ENCODE measurements at regions not wholly inside any gene's neighbourhood (a gene's known extent, or its start where the extent isn't known, plus 50 kb on each side); places are given as distances from the start of the nearest gene placed in this dataset.

GRCh38 chrX:51408462-51408861, 75.8 kb downstream of the NUDT10 start:
- Histone ChIP-seq H3K9ac (ENCODE audit: low read length) (no peak overlapping the region), H3K36me3 (ENCODE audit: insufficient read depth, low read length) (no peaks in the 10 kb centered on the region), H3K4me1 (ENCODE audit: insufficient read depth, low read length, severe bottlenecking) (no peaks in the 10 kb centered on the region), H3K27ac (ENCODE audit: low read depth, low read length, poor library complexity, severe bottlenecking) (no peak overlapping the region), H3K27me3 (ENCODE audit: insufficient read depth, low read length) (no peaks in the 10 kb centered on the region), H2AFZ (ENCODE audit: low read length) (no peak overlapping the region), H3F3A (ENCODE audit: insufficient read depth, low read length) (no peaks in the 10 kb centered on the region), H3K4me2 (ENCODE audit: low read length) (no peak overlapping the region), H3K79me2 (ENCODE audit: insufficient read depth, low read length) (no peaks in the 10 kb centered on the region), H3K9me2 (ENCODE audit: low read depth, low read length) (no peaks in the 10 kb centered on the region), H4K20me1 (ENCODE audit: insufficient read depth, low read length) (no peaks in the 10 kb centered on the region), H3K9me3 (ENCODE audit: low read length) (no peaks in the 10 kb centered on the region), H3K4me3 (ENCODE audit: low read depth, low read length, poor library complexity, severe bottlenecking) (no peak overlapping the region)
- TF ChIP-seq CTCF (IDR thresholded peaks at IDR 0.05; ENCODE audit: low read length) (no peak), EZH2 (IDR thresholded peaks at IDR 0.05; ENCODE audit: borderline replicate concordance, low read length) (no peak)

GRCh38 chrX:51407520-51408409, 75.1 kb downstream of the NUDT10 start:
- no peak for TF ChIP-seq EZH2 (IDR thresholded peaks at IDR 0.05; ENCODE audit: borderline replicate concordance, low read length)
- TF ChIP-seq CTCF (IDR thresholded peaks at IDR 0.05; ENCODE audit: low read length) = no peak
- Histone ChIP-seq H3K9me3 (ENCODE audit: low read length) (no peaks in the 10 kb centered on the region), H2AFZ (ENCODE audit: low read length) (no peak overlapping the region), H4K20me1 (ENCODE audit: insufficient read depth, low read length) (no peaks in the 10 kb centered on the region), H3K27ac (ENCODE audit: low read depth, low read length, poor library complexity, severe bottlenecking) (no peak overlapping the region), H3F3A (ENCODE audit: insufficient read depth, low read length) (no peaks in the 10 kb centered on the region), H3K9me2 (ENCODE audit: low read depth, low read length) (no peaks in the 10 kb centered on the region), H3K4me3 (ENCODE audit: low read depth, low read length, poor library complexity, severe bottlenecking) (no peak overlapping the region), H3K9ac (ENCODE audit: low read length) (no peak overlapping the region), H3K27me3 (ENCODE audit: insufficient read depth, low read length) (no peaks in the 10 kb centered on the region), H3K79me2 (ENCODE audit: insufficient read depth, low read length) (no peaks in the 10 kb centered on the region), H3K4me1 (ENCODE audit: insufficient read depth, low read length, severe bottlenecking) (no peaks in the 10 kb centered on the region), H3K36me3 (ENCODE audit: insufficient read depth, low read length) (no peaks in the 10 kb centered on the region), H3K4me2 (ENCODE audit: low read length) (no peak overlapping the region)

GRCh38 chrX:51406688-51407519, 74.3 kb downstream of the NUDT10 start:
- Histone ChIP-seq H3K9me2 (ENCODE audit: low read depth, low read length) (no peaks in the 10 kb centered on the region), H2AFZ (ENCODE audit: low read length) (no peak overlapping the region), H3K4me2 (ENCODE audit: low read length) (no peak overlapping the region), H4K20me1 (ENCODE audit: insufficient read depth, low read length) (no peaks in the 10 kb centered on the region), H3K9me3 (ENCODE audit: low read length) (no peaks in the 10 kb centered on the region), H3F3A (ENCODE audit: insufficient read depth, low read length) (no peaks in the 10 kb centered on the region), H3K27me3 (ENCODE audit: insufficient read depth, low read length) (no peaks in the 10 kb centered on the region), H3K79me2 (ENCODE audit: insufficient read depth, low read length) (no peaks in the 10 kb centered on the region), H3K27ac (ENCODE audit: low read depth, low read length, poor library complexity, severe bottlenecking) (no peak overlapping the region), H3K36me3 (ENCODE audit: insufficient read depth, low read length) (no peaks in the 10 kb centered on the region), H3K4me1 (ENCODE audit: insufficient read depth, low read length, severe bottlenecking) (no peaks in the 10 kb centered on the region), H3K9ac (ENCODE audit: low read length) (no peak overlapping the region), H3K4me3 (ENCODE audit: low read depth, low read length, poor library complexity, severe bottlenecking) (no peak overlapping the region)
- no peak for TF ChIP-seq CTCF (IDR thresholded peaks at IDR 0.05; ENCODE audit: low read length)
- no peak for TF ChIP-seq EZH2 (IDR thresholded peaks at IDR 0.05; ENCODE audit: borderline replicate concordance, low read length)

Measured in OCI-LY1 (cell line).